ENCODE measurements at regions not wholly inside any gene's neighbourhood (a gene's known extent, or its start where the extent isn't known, plus 50 kb on each side); places are given as distances from the start of the nearest gene placed in this dataset.
"Not testable (repeated sequence)": the region's sequence is repeated elsewhere in the genome, so short reads cannot be mapped to it uniquely, and the experiment has no call there.

GRCh38 chr6:15132854-15133670 is 112.8 kb upstream of the JARID2 start:
- DNase-seq (ENCODE audit: low read depth in 4 of 4, low spot score in 1 of 4): no peak

GRCh38 chr6:15137086-15137485 is 108.8 kb upstream of the JARID2 start:
- DNase-seq (ENCODE audit: low read depth in 4 of 4, low spot score in 1 of 4): no peak

- no peak for DNase-seq (ENCODE audit: low read depth in 4 of 4, low spot score in 1 of 4)
Measured at GRCh38 chr6:15143086-15143485, 102.8 kb upstream of the JARID2 start.

- DNase-seq (ENCODE audit: low read depth in 4 of 4, low spot score in 1 of 4): no peak
Measured at GRCh38 chr6:15143540-15143939, 102.3 kb upstream of the JARID2 start.

GRCh38 chr6:15145821-15146220 is 100.0 kb upstream of the JARID2 start:
- DNase-seq (ENCODE audit: low read depth in 4 of 4, low spot score in 1 of 4): no peak

- DNase-seq (ENCODE audit: low read depth in 4 of 4, low spot score in 1 of 4): no peak
Measured at GRCh38 chr6:15147827-15148226, 98.0 kb upstream of the JARID2 start.

GRCh38 chr6:15148356-15148946 is 97.4 kb upstream of the JARID2 start:
- DNase-seq (ENCODE audit: low read depth in 4 of 4, low spot score in 1 of 4): no peak

GRCh38 chr6:15150207-15150606 is 95.7 kb upstream of the JARID2 start:
- DNase-seq (ENCODE audit: low read depth in 4 of 4, low spot score in 1 of 4): no peak

- DNase-seq (ENCODE audit: low read depth in 4 of 4, low spot score in 1 of 4): no peak
Measured at GRCh38 chr6:15152700-15153099, 93.2 kb upstream of the JARID2 start.

GRCh38 chr6:15153191-15153590 is 92.7 kb upstream of the JARID2 start:
- DNase-seq (ENCODE audit: low read depth in 4 of 4, low spot score in 1 of 4): no peak

- no peak for DNase-seq (ENCODE audit: low read depth in 4 of 4, low spot score in 1 of 4)
Measured at GRCh38 chr6:15157479-15157878, 88.4 kb upstream of the JARID2 start.

GRCh38 chr6:15158821-15159619 is 86.8 kb upstream of the JARID2 start:
- DNase-seq (ENCODE audit: low read depth in 4 of 4, low spot score in 1 of 4): no peak

GRCh38 chr6:15160812-15161211 is 85.1 kb upstream of the JARID2 start:
- DNase-seq (ENCODE audit: low read depth in 4 of 4, low spot score in 1 of 4): no peak

- not testable (repeated sequence) for DNase-seq (ENCODE audit: low read depth in 4 of 4, low spot score in 1 of 4)
Measured at GRCh38 chr6:15164855-15165254, 81.0 kb upstream of the JARID2 start.

- DNase-seq (ENCODE audit: low read depth in 4 of 4, low spot score in 1 of 4): no peak
Measured at GRCh38 chr6:15166121-15166520, 79.7 kb upstream of the JARID2 start.

- DNase-seq (ENCODE audit: low read depth in 4 of 4, low spot score in 1 of 4): no peak
Measured at GRCh38 chr6:15170126-15170525, 75.7 kb upstream of the JARID2 start.

- DNase-seq (ENCODE audit: low read depth in 4 of 4, low spot score in 1 of 4): no peak
Measured at GRCh38 chr6:15171026-15171425, 74.8 kb upstream of the JARID2 start.

GRCh38 chr6:15176816-15177370 is 69.0 kb upstream of the JARID2 start:
- DNase-seq (ENCODE audit: low read depth in 4 of 4, low spot score in 1 of 4): no peak

GRCh38 chr6:15183979-15184378 is 61.9 kb upstream of the JARID2 start:
- DNase-seq (ENCODE audit: low read depth in 4 of 4, low spot score in 1 of 4): peak in 3 of 4 experiments; percentile 7 to 21 (median 10)

GRCh38 chr6:15184441-15184861 is 61.4 kb upstream of the JARID2 start:
- peak; percentile 6 to 28 (median 13) for DNase-seq (ENCODE audit: low read depth in 4 of 4, low spot score in 1 of 4)

- not testable (repeated sequence) for DNase-seq (ENCODE audit: low read depth in 4 of 4, low spot score in 1 of 4)
Measured at GRCh38 chr6:15185111-15185510, 60.8 kb upstream of the JARID2 start.

GRCh38 chr6:15193451-15193850 is 52.4 kb upstream of the JARID2 start:
- not testable (repeated sequence) for DNase-seq (ENCODE audit: low read depth in 4 of 4, low spot score in 1 of 4)
